ENCODE measurements at regions not wholly inside any gene's neighbourhood (a gene's known extent, or its start where the extent isn't known, plus 50 kb on each side); places are given as distances from the start of the nearest gene placed in this dataset.

- no peak overlapping the region for H3K4me3 Mint-ChIP-seq
- H3K4me1 Mint-ChIP-seq (ENCODE audit: low read depth): peaks cover 2% of the 10 kb centered on the region
- no peaks in the 10 kb centered on the region for H3K36me3 Mint-ChIP-seq (ENCODE audit: low read depth)
- H3K27me3 Mint-ChIP-seq: no peaks in the 10 kb centered on the region
- no peak overlapping the region for H3K27ac Mint-ChIP-seq
- peaks cover 3% of the 10 kb centered on the region for H3K9me3 Mint-ChIP-seq
- DNase-seq: no peak
Measured at GRCh38 chr3:156760333-156760732, 65.8 kb upstream of the LEKR1 start.

GRCh38 chr3:156761007-156761406, 65.1 kb upstream of the LEKR1 start:
- DNase-seq: no peak
- Mint-ChIP-seq H3K36me3 (ENCODE audit: low read depth) (no peaks in the 10 kb centered on the region), H3K27ac (peak overlapping the region; percentile 44), H3K27me3 (no peaks in the 10 kb centered on the region), H3K9me3 (peaks cover 3% of the 10 kb centered on the region), H3K4me3 (no peak overlapping the region), H3K4me1 (ENCODE audit: low read depth) (peaks cover 2% of the 10 kb centered on the region)

- DNase-seq: no peak
- Mint-ChIP-seq H3K4me3 (no peak overlapping the region), H3K4me1 (ENCODE audit: low read depth) (peaks cover 2% of the 10 kb centered on the region), H3K9me3 (peaks cover 3% of the 10 kb centered on the region), H3K27ac (no peak overlapping the region), H3K27me3 (no peaks in the 10 kb centered on the region), H3K36me3 (ENCODE audit: low read depth) (no peaks in the 10 kb centered on the region)
Measured at GRCh38 chr3:156761713-156762451, 64.3 kb upstream of the LEKR1 start.

- Mint-ChIP-seq H3K27me3 (no peaks in the 10 kb centered on the region), H3K9me3 (peaks cover 2% of the 10 kb centered on the region), H3K4me3 (no peak overlapping the region), H3K27ac (no peak overlapping the region), H3K36me3 (ENCODE audit: low read depth) (no peaks in the 10 kb centered on the region), H3K4me1 (ENCODE audit: low read depth) (peaks cover 2% of the 10 kb centered on the region)
- no peak for DNase-seq
Measured at GRCh38 chr3:156762631-156763185, 63.4 kb upstream of the LEKR1 start.

GRCh38 chr3:156763386-156763785, 62.8 kb upstream of the LEKR1 start:
- no peak overlapping the region for H3K27ac Mint-ChIP-seq

GRCh38 chr3:156763931-156764720, 62.0 kb upstream of the LEKR1 start:
- no peak for DNase-seq
- Mint-ChIP-seq H3K9me3 (no peaks in the 10 kb centered on the region), H3K4me1 (ENCODE audit: low read depth) (peaks cover 2% of the 10 kb centered on the region), H3K27ac (no peak overlapping the region), H3K4me3 (no peak overlapping the region), H3K27me3 (no peaks in the 10 kb centered on the region), H3K36me3 (ENCODE audit: low read depth) (no peaks in the 10 kb centered on the region)

More at GRCh38 chr3:156763386-156763785, 62.8 kb upstream of the LEKR1 start:
- no peaks in the 10 kb centered on the region for H3K27me3 Mint-ChIP-seq
- no peak for DNase-seq
- no peak overlapping the region for H3K4me3 Mint-ChIP-seq
- no peaks in the 10 kb centered on the region for H3K9me3 Mint-ChIP-seq
- peaks cover 2% of the 10 kb centered on the region for H3K4me1 Mint-ChIP-seq (ENCODE audit: low read depth)
- H3K36me3 Mint-ChIP-seq (ENCODE audit: low read depth): no peaks in the 10 kb centered on the region

GRCh38 chr3:156764751-156765150, 61.4 kb upstream of the LEKR1 start:
- Mint-ChIP-seq H3K27ac (no peak overlapping the region), H3K4me3 (no peak overlapping the region), H3K9me3 (no peaks in the 10 kb centered on the region), H3K27me3 (no peaks in the 10 kb centered on the region), H3K4me1 (ENCODE audit: low read depth) (peaks cover 2% of the 10 kb centered on the region), H3K36me3 (ENCODE audit: low read depth) (no peaks in the 10 kb centered on the region)
- no peak for DNase-seq

- no peaks in the 10 kb centered on the region for H3K4me1 Mint-ChIP-seq (ENCODE audit: low read depth)
- H3K27ac Mint-ChIP-seq: no peak overlapping the region
- H3K9me3 Mint-ChIP-seq: no peaks in the 10 kb centered on the region
- no peak for DNase-seq
- no peak overlapping the region for H3K4me3 Mint-ChIP-seq
- H3K27me3 Mint-ChIP-seq: no peaks in the 10 kb centered on the region
- H3K36me3 Mint-ChIP-seq (ENCODE audit: low read depth): no peaks in the 10 kb centered on the region
Measured at GRCh38 chr3:156768390-156768789, 57.8 kb upstream of the LEKR1 start.

GRCh38 chr3:156769721-156770654, 56.2 kb upstream of the LEKR1 start:
- DNase-seq: no peak
- no peaks in the 10 kb centered on the region for H3K27me3 Mint-ChIP-seq
- no peaks in the 10 kb centered on the region for H3K4me1 Mint-ChIP-seq (ENCODE audit: low read depth)
- no peak overlapping the region for H3K27ac Mint-ChIP-seq
- H3K9me3 Mint-ChIP-seq: no peaks in the 10 kb centered on the region
- H3K4me3 Mint-ChIP-seq: no peak overlapping the region
- no peaks in the 10 kb centered on the region for H3K36me3 Mint-ChIP-seq (ENCODE audit: low read depth)

- H3K36me3 Mint-ChIP-seq (ENCODE audit: low read depth): no peaks in the 10 kb centered on the region
- no peak overlapping the region for H3K4me3 Mint-ChIP-seq
- H3K9me3 Mint-ChIP-seq: no peaks in the 10 kb centered on the region
- H3K27me3 Mint-ChIP-seq: no peaks in the 10 kb centered on the region
- DNase-seq: no peak
- no peaks in the 10 kb centered on the region for H3K4me1 Mint-ChIP-seq (ENCODE audit: low read depth)
- H3K27ac Mint-ChIP-seq: no peak overlapping the region
Measured at GRCh38 chr3:156770699-156771414, 55.3 kb upstream of the LEKR1 start.

- Mint-ChIP-seq H3K27ac (no peak overlapping the region), H3K4me1 (ENCODE audit: low read depth) (no peaks in the 10 kb centered on the region), H3K27me3 (peaks cover 4% of the 10 kb centered on the region), H3K4me3 (no peak overlapping the region), H3K36me3 (ENCODE audit: low read depth) (no peaks in the 10 kb centered on the region), H3K9me3 (no peaks in the 10 kb centered on the region)
- DNase-seq: no peak
Measured at GRCh38 chr3:156772588-156773206, 53.5 kb upstream of the LEKR1 start.

- Mint-ChIP-seq H3K27me3 (peaks cover 4% of the 10 kb centered on the region), H3K27ac (no peak overlapping the region), H3K4me1 (ENCODE audit: low read depth) (no peaks in the 10 kb centered on the region), H3K4me3 (no peak overlapping the region), H3K36me3 (ENCODE audit: low read depth) (no peaks in the 10 kb centered on the region), H3K9me3 (no peaks in the 10 kb centered on the region)
- no peak for DNase-seq
Measured at GRCh38 chr3:156776031-156776430, 50.1 kb upstream of the LEKR1 start.
